ENCODE measurements at regions not wholly inside any gene's neighbourhood (a gene's known extent, or its start where the extent isn't known, plus 50 kb on each side); places are given as distances from the start of the nearest gene placed in this dataset.

DNA sequence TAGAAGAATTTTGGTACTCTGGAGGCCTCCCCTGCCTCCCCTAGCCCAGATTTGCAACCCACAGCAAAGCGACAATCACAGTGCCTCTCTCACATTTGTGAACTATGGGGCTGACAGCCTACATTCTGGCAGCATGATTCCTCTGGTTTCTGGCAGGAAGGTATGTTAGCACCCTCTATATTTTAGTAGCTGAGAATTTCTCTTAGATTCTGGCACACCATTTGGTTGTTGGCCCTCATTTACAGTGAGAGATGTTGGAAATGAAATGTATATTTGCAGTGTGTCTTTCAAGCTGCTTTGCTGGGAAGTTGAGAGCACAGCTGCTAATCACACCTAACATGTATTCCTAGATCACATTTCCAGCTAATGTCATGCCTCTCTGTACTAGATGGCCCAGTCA lies 735.0 kb downstream of the FGF9 start:
- peaks cover 4% of the 10 kb centered on the region for H3K9me3 ChIP-seq (ENCODE audit: control insufficient read depth, low read depth, low read length)
- H3K27me3 ChIP-seq (ENCODE audit: control insufficient read depth, extremely low read depth, insufficient read depth, low read length), result no peaks in the 10 kb centered on the region
- H3K9ac ChIP-seq (ENCODE audit: control insufficient read depth, extremely low read depth, insufficient read depth, low read length), result no peak overlapping the region
- no peaks in the 10 kb centered on the region for H3K36me3 ChIP-seq (ENCODE audit: control insufficient read depth in 2 of 2, extremely low read depth in 1 of 2, insufficient read depth in 2 of 2, low read length in 2 of 2)
- no peak overlapping the region for H3K27ac ChIP-seq (ENCODE audit: control insufficient read depth, insufficient read depth, low read length)
- dilution Hi-C loops (cut with MboI; ENCODE audit: extremely low pct_ligation_motif_present, low sequenced_read_pairs), result no loop called here
- H3K4me3 ChIP-seq (ENCODE audit: control insufficient read depth in 2 of 3, extremely low read depth in 1 of 3, insufficient read depth in 2 of 3, low read depth in 1 of 3, low read length in 3 of 3), result no peak overlapping the region
- DNase-seq (ENCODE audit: low read depth, low spot score) (no peak), FAIRE-seq (no peak)
- no peaks in the 10 kb centered on the region for H3K4me1 ChIP-seq (ENCODE audit: control insufficient read depth, extremely low read depth, insufficient read depth, low read length)
- no peaks in the 10 kb centered on the region for H3K79me2 ChIP-seq (ENCODE audit: control insufficient read depth, insufficient read depth, low read length)
- H2AFZ ChIP-seq (ENCODE audit: control insufficient read depth, low read length), result no peak overlapping the region
- H3K4me2 ChIP-seq (ENCODE audit: control insufficient read depth, extremely low read depth, insufficient read depth, low read depth, low read length), result no peak overlapping the region
- H3K9me1 ChIP-seq (ENCODE audit: control insufficient read depth, extremely low read depth, insufficient read depth, low read length), result no peaks in the 10 kb centered on the region
- TF ChIP-seq EZH2 (IDR thresholded peaks at IDR 0.05; ENCODE audit: low read length), result no peak
- no peak for TF ChIP-seq CTCF (optimal IDR thresholded peaks at IDR 0.05 in 1 of 3, IDR thresholded peaks at IDR 0.05 in 1 of 3, conservative IDR thresholded peaks at IDR 0.05 in 1 of 3; ENCODE audit: extremely low read depth in 1 of 3, insufficient read depth in 2 of 3, low read length in 3 of 3)
- H4K20me1 ChIP-seq (ENCODE audit: control insufficient read depth, extremely low read depth, insufficient read depth, low read length), result no peaks in the 10 kb centered on the region

- FAIRE-seq (no peak), DNase-seq (ENCODE audit: low read depth, low spot score) (no peak)
- no peaks in the 10 kb centered on the region for H3K9me3 ChIP-seq (ENCODE audit: control insufficient read depth, low read depth, low read length)
- no peaks in the 10 kb centered on the region for H3K4me1 ChIP-seq (ENCODE audit: control insufficient read depth, extremely low read depth, insufficient read depth, low read length)
- H3K4me2 ChIP-seq (ENCODE audit: control insufficient read depth, extremely low read depth, insufficient read depth, low read depth, low read length), result no peak overlapping the region
- H3K79me2 ChIP-seq (ENCODE audit: control insufficient read depth, insufficient read depth, low read length), result no peaks in the 10 kb centered on the region
- no peaks in the 10 kb centered on the region for H4K20me1 ChIP-seq (ENCODE audit: control insufficient read depth, extremely low read depth, insufficient read depth, low read length)
- H2AFZ ChIP-seq (ENCODE audit: control insufficient read depth, low read length), result no peak overlapping the region
- dilution Hi-C loops (cut with MboI; ENCODE audit: extremely low pct_ligation_motif_present, low sequenced_read_pairs), result no loop called here
- no peak for TF ChIP-seq EZH2 (IDR thresholded peaks at IDR 0.05; ENCODE audit: low read length)
- TF ChIP-seq CTCF (optimal IDR thresholded peaks at IDR 0.05 in 1 of 3, IDR thresholded peaks at IDR 0.05 in 1 of 3, conservative IDR thresholded peaks at IDR 0.05 in 1 of 3; ENCODE audit: extremely low read depth in 1 of 3, insufficient read depth in 2 of 3, low read length in 3 of 3), result no peak
- no peaks in the 10 kb centered on the region for H3K9me1 ChIP-seq (ENCODE audit: control insufficient read depth, extremely low read depth, insufficient read depth, low read length)
- no peak overlapping the region for H3K4me3 ChIP-seq (ENCODE audit: control insufficient read depth in 2 of 3, extremely low read depth in 1 of 3, insufficient read depth in 2 of 3, low read depth in 1 of 3, low read length in 3 of 3)
- H3K36me3 ChIP-seq (ENCODE audit: control insufficient read depth in 2 of 2, extremely low read depth in 1 of 2, insufficient read depth in 2 of 2, low read length in 2 of 2), result no peaks in the 10 kb centered on the region
- H3K9ac ChIP-seq (ENCODE audit: control insufficient read depth, extremely low read depth, insufficient read depth, low read length), result no peak overlapping the region
- no peak overlapping the region for H3K27ac ChIP-seq (ENCODE audit: control insufficient read depth, insufficient read depth, low read length)
- no peaks in the 10 kb centered on the region for H3K27me3 ChIP-seq (ENCODE audit: control insufficient read depth, extremely low read depth, insufficient read depth, low read length)
Observed at GRCh38 chr13:22412452-22412851, 741.6 kb downstream of the FGF9 start.

Data from keratinocyte (primary cell).